ENCODE measurements at regions not wholly inside any gene's neighbourhood (a gene's known extent, or its start where the extent isn't known, plus 50 kb on each side); places are given as distances from the start of the nearest gene placed in this dataset.

- H3K36me3 Mint-ChIP-seq: no peaks in the 10 kb centered on the region
- POLR2A ChIA-PET: no interaction called here
- ATAC-seq: no peak
- H3K27me3 Mint-ChIP-seq (ENCODE audit: low read depth): no peaks in the 10 kb centered on the region; the same call in none of the 2 replicates
- no peak overlapping the region for H3K4me3 Mint-ChIP-seq
- H3K9me3 Mint-ChIP-seq: peaks cover 12% of the 10 kb centered on the region
- H3K4me1 Mint-ChIP-seq: peaks cover 5% of the 10 kb centered on the region; the same call in 1 of the 2 replicates
- no peak for TF ChIP-seq ATF3 (CRISPR knock-in tag; conservative IDR thresholded peaks at IDR 0.05)
- no peak for TF ChIP-seq ATF2 (CRISPR knock-in tag; IDR thresholded peaks at IDR 0.05; ENCODE audit: borderline replicate concordance, low read depth)
- TF ChIP-seq FOXP1 (CRISPR knock-in tag; IDR thresholded peaks at IDR 0.05; ENCODE audit: borderline replicate concordance): no peak
- no peak for TF ChIP-seq SP1 (CRISPR knock-in tag; conservative IDR thresholded peaks at IDR 0.05)
- no peak for TF ChIP-seq JUN (CRISPR knock-in tag; IDR thresholded peaks at IDR 0.05)
- no peak for TF ChIP-seq NFE2L1 (CRISPR knock-in tag; IDR thresholded peaks at IDR 0.05)
- TF ChIP-seq ZNF512 (CRISPR knock-in tag; IDR thresholded peaks at IDR 0.05; ENCODE audit: borderline replicate concordance): no peak
- TF ChIP-seq ZNF396 (CRISPR knock-in tag; IDR thresholded peaks at IDR 0.05; ENCODE audit: borderline replicate concordance): no peak
- no peak for TF ChIP-seq MYBL2 (CRISPR knock-in tag; IDR thresholded peaks at IDR 0.05)
- no peak for TF ChIP-seq TP53 (CRISPR knock-in tag; IDR thresholded peaks at IDR 0.05)
- no peak for TF ChIP-seq HMGA2 (CRISPR knock-in tag; IDR thresholded peaks at IDR 0.05)
- TF ChIP-seq FOXJ3 (CRISPR knock-in tag; IDR thresholded peaks at IDR 0.05; ENCODE audit: borderline replicate concordance): no peak
- TF ChIP-seq ZNF138 (CRISPR knock-in tag; conservative IDR thresholded peaks at IDR 0.05): no peak
- no peak for TF ChIP-seq HMGXB4 (CRISPR knock-in tag; IDR thresholded peaks at IDR 0.05)
- TF ChIP-seq ZNF232 (CRISPR knock-in tag; IDR thresholded peaks at IDR 0.05): no peak
- no peak for TF ChIP-seq PRDM15 (CRISPR knock-in tag; IDR thresholded peaks at IDR 0.05)
- no peak for TF ChIP-seq MLX (CRISPR knock-in tag; IDR thresholded peaks at IDR 0.05)
- no peak overlapping the region for H3K27ac Mint-ChIP-seq
- DNase-seq (ENCODE audit: low spot score): no peak
- CTCF ChIA-PET: no interaction called here
Measured at GRCh38 chr4:10347281-10347795, 109.9 kb downstream of the ZNF518B start.

Measured in WTC11 (cell line).